HG03280 (cell line): ENCODE measurements at regions not wholly inside any gene's neighbourhood (a gene's known extent, or its start where the extent isn't known, plus 50 kb on each side); places are given as distances from the start of the nearest gene placed in this dataset.

ENCODE experiments used
- ATAC-seq: cut with Tn5 transposase; IDR thresholded peaks from one replicate; pipeline ENCODE4 v1.9.1; 2021; ENCODE audit warnings: mild to moderate bottlenecking, moderate library complexity; ENCODE audit not compliant: unreplicated experiment

DNA sequence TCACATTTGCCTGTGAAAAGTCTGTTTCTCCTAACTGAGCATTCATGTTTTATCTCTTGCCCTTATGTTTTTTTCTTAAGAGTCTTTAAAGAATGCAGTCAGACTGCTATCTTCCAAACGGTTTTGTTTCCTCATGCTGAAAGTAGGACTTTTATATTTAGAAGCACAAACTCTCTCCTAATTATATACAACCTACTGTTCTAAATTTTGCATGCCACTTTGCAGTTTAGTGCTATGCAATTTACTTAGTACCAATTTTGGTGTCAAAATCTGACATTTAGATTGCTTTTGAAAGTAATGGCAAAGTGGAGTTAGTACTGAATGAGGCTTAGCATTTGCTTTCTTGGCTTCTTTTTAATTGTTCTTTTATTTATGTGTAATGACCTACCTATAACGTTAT is 55.1 kb upstream of the PCDH20 start:
- no peak for ATAC-seq

DNA sequence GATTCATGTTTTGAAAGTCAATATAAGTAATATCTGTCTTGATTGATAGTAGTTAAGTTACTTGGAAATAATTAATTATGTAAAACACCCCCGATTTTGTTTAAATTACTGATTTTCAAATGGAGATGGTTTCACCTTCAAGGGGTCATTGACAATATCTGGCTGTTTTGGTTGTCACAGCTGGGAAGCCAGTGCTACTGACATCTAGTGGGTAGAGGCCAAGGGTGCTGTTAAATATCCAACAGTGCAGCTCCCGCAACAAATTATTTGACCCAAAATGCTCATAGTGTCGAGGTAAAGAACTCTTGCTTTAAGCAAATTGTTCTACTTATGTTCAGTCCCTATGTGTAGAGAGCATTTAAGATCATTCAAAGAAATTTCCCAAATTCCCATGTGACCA is 50.6 kb upstream of the PCDH20 start:
- no peak for ATAC-seq
